H1 (cell line): ENCODE measurements at regions not wholly inside any gene's neighbourhood (a gene's known extent, or its start where the extent isn't known, plus 50 kb on each side); places are given as distances from the start of the nearest gene placed in this dataset.

Experiments
- CTBP2 ChIP-seq: IDR thresholded peaks from 2 replicates; pipeline ENCODE4 v1.7.0; 2011; ENCODE audit warnings: borderline replicate concordance, mild to moderate bottlenecking, moderate library complexity, mixed read lengths, low read length; ENCODE audit not compliant: insufficient read depth, insufficient read length
- JUN ChIP-seq: IDR thresholded peaks from 2 replicates; pipeline ENCODE4 v1.6.1; 2011; ENCODE audit warnings: low read depth, mild to moderate bottlenecking, improper control_type of control experiment, low read length
- PHF8 ChIP-seq: fragments of 200-600 bp; sonication (generic); conservative IDR thresholded peaks from 2 replicates; pipeline ENCODE4 v1.7.1; 2012; ENCODE audit warnings: low read depth, mild to moderate bottlenecking, inconsistent platforms, low read length, moderate library complexity
- SIN3A ChIP-seq, 2 experiments: IDR thresholded peaks in 1 of 2; conservative IDR thresholded peaks in 1 of 2; 2 replicates each; pipeline ENCODE4 v1.6.1; 2011 to 2012; ENCODE audit warnings: low read length in 2 of 2, improper control_type of control experiment in 1 of 2, low read depth in 1 of 2, mild to moderate bottlenecking in 1 of 2
- SP2 ChIP-seq: IDR thresholded peaks from 2 replicates; pipeline ENCODE4 v1.6.1; 2012; ENCODE audit warnings: mild to moderate bottlenecking, low read length, inconsistent platforms
- YY1 ChIP-seq: IDR thresholded peaks from 2 replicates; pipeline ENCODE4 v1.6.1; 2011; ENCODE audit warnings: low read depth, mild to moderate bottlenecking, low read length
- ZNF274 ChIP-seq: IDR thresholded peaks from 2 replicates; pipeline ENCODE4 v1.7.0; 2012; ENCODE audit warnings: low read length, borderline replicate concordance; ENCODE audit errors: extremely low read depth
- TF ChIP-seq, protein P1 (sequence below): fragments of 300-600 bp; sonication (generic); IDR thresholded peaks from 2 replicates; pipeline ENCODE4 v1.7.1; 2012; ENCODE audit warnings: low read length, moderate library complexity, mild to moderate bottlenecking, inconsistent platforms; ENCODE audit not compliant: insufficient replicate concordance
- TF ChIP-seq, protein P2 (sequence below): IDR thresholded peaks from 2 replicates; pipeline ENCODE4 v1.6.1; 2011; ENCODE audit warnings: low read depth, mild to moderate bottlenecking, low read length; ENCODE audit not compliant: insufficient read depth

DNA sequence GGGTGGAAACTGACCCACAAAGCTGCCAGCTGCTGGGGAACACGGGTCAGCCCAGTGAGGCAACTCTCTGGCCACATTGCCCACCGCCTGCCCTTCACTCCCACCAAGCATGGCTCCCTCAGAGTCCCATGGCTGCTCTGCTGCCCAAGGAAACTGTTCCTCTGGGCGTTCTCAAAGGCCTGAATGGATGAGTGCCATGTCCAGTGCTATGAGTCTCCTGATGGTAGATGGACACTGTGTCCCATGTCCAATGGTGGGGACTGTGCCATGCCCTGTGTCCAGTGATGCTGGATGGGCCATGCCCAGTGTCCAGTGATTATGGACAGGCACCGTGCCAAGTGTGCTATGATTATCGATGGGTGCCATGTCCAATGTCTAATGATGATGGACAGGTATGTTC, 88.8 kb downstream of the ANKRD10 start (continued):
- TF ChIP-seq, protein P1, sequence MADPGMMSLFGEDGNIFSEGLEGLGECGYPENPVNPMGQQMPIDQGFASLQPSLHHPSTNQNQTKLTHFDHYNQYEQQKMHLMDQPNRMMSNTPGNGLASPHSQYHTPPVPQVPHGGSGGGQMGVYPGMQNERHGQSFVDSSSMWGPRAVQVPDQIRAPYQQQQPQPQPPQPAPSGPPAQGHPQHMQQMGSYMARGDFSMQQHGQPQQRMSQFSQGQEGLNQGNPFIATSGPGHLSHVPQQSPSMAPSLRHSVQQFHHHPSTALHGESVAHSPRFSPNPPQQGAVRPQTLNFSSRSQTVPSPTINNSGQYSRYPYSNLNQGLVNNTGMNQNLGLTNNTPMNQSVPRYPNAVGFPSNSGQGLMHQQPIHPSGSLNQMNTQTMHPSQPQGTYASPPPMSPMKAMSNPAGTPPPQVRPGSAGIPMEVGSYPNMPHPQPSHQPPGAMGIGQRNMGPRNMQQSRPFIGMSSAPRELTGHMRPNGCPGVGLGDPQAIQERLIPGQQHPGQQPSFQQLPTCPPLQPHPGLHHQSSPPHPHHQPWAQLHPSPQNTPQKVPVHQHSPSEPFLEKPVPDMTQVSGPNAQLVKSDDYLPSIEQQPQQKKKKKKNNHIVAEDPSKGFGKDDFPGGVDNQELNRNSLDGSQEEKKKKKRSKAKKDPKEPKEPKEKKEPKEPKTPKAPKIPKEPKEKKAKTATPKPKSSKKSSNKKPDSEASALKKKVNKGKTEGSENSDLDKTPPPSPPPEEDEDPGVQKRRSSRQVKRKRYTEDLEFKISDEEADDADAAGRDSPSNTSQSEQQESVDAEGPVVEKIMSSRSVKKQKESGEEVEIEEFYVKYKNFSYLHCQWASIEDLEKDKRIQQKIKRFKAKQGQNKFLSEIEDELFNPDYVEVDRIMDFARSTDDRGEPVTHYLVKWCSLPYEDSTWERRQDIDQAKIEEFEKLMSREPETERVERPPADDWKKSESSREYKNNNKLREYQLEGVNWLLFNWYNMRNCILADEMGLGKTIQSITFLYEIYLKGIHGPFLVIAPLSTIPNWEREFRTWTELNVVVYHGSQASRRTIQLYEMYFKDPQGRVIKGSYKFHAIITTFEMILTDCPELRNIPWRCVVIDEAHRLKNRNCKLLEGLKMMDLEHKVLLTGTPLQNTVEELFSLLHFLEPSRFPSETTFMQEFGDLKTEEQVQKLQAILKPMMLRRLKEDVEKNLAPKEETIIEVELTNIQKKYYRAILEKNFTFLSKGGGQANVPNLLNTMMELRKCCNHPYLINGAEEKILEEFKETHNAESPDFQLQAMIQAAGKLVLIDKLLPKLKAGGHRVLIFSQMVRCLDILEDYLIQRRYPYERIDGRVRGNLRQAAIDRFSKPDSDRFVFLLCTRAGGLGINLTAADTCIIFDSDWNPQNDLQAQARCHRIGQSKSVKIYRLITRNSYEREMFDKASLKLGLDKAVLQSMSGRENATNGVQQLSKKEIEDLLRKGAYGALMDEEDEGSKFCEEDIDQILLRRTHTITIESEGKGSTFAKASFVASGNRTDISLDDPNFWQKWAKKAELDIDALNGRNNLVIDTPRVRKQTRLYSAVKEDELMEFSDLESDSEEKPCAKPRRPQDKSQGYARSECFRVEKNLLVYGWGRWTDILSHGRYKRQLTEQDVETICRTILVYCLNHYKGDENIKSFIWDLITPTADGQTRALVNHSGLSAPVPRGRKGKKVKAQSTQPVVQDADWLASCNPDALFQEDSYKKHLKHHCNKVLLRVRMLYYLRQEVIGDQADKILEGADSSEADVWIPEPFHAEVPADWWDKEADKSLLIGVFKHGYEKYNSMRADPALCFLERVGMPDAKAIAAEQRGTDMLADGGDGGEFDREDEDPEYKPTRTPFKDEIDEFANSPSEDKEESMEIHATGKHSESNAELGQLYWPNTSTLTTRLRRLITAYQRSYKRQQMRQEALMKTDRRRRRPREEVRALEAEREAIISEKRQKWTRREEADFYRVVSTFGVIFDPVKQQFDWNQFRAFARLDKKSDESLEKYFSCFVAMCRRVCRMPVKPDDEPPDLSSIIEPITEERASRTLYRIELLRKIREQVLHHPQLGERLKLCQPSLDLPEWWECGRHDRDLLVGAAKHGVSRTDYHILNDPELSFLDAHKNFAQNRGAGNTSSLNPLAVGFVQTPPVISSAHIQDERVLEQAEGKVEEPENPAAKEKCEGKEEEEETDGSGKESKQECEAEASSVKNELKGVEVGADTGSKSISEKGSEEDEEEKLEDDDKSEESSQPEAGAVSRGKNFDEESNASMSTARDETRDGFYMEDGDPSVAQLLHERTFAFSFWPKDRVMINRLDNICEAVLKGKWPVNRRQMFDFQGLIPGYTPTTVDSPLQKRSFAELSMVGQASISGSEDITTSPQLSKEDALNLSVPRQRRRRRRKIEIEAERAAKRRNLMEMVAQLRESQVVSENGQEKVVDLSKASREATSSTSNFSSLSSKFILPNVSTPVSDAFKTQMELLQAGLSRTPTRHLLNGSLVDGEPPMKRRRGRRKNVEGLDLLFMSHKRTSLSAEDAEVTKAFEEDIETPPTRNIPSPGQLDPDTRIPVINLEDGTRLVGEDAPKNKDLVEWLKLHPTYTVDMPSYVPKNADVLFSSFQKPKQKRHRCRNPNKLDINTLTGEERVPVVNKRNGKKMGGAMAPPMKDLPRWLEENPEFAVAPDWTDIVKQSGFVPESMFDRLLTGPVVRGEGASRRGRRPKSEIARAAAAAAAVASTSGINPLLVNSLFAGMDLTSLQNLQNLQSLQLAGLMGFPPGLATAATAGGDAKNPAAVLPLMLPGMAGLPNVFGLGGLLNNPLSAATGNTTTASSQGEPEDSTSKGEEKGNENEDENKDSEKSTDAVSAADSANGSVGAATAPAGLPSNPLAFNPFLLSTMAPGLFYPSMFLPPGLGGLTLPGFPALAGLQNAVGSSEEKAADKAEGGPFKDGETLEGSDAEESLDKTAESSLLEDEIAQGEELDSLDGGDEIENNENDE = no peak
- TF ChIP-seq JUN = no peak
- TF ChIP-seq SP2 = no peak
- no peak for TF ChIP-seq PHF8
- no peak for TF ChIP-seq ZNF274
- TF ChIP-seq SIN3A (conservative IDR thresholded peaks at IDR 0.05 in 1 of 2, IDR thresholded peaks at IDR 0.05 in 1 of 2; ENCODE audit: low read depth in 1 of 2, low read length in 2 of 2) = no peak
- TF ChIP-seq CTBP2 = no peak
- no peak for TF ChIP-seq YY1
- TF ChIP-seq, protein P2, sequence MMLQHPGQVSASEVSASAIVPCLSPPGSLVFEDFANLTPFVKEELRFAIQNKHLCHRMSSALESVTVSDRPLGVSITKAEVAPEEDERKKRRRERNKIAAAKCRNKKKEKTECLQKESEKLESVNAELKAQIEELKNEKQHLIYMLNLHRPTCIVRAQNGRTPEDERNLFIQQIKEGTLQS = no peak
